Nephron progenitor cell (in vitro differentiated cells): ENCODE measurements at regions not wholly inside any gene's neighbourhood (a gene's known extent, or its start where the extent isn't known, plus 50 kb on each side); places are given as distances from the start of the nearest gene placed in this dataset.
"Not testable (repeated sequence)": the region's sequence is repeated elsewhere in the genome, so short reads cannot be mapped to it uniquely, and the experiment has no call there.

Experiments
- DNase-seq: peaks from one replicate; pipeline ENCODE4 v3.0.0; 2021
- H3K27ac Mint-ChIP-seq: 2 replicates; pipeline ENCODE4 v1.8.0; 2021; ENCODE audit warnings: mild to moderate bottlenecking, moderate library complexity, mixed read lengths
- H3K27me3 Mint-ChIP-seq: 2 replicates; pipeline ENCODE4 v1.8.0; 2021; ENCODE audit warnings: mild to moderate bottlenecking, low read depth, mixed read lengths; ENCODE audit not compliant: poor library complexity
- H3K36me3 Mint-ChIP-seq: 2 replicates; pipeline ENCODE4 v1.8.0; 2021; ENCODE audit warnings: low read depth, mixed read lengths
- H3K4me1 Mint-ChIP-seq: 2 replicates; pipeline ENCODE4 v1.8.0; 2021; ENCODE audit warnings: mixed read lengths
- H3K4me3 Mint-ChIP-seq: 2 replicates; pipeline ENCODE4 v1.8.0; 2021; ENCODE audit warnings: mild to moderate bottlenecking, moderate library complexity, mixed read lengths
- H3K9me3 Mint-ChIP-seq: 2 replicates; pipeline ENCODE4 v1.8.0; 2021; ENCODE audit warnings: mild to moderate bottlenecking, moderate library complexity, mixed read lengths
- CTCF ChIP-seq: fragments of 200-600 bp; sonication (generic); IDR thresholded peaks from 2 replicates; pipeline ENCODE4 v1.5.0; 2021; ENCODE audit warnings: antibody characterized with exemption

DNA sequence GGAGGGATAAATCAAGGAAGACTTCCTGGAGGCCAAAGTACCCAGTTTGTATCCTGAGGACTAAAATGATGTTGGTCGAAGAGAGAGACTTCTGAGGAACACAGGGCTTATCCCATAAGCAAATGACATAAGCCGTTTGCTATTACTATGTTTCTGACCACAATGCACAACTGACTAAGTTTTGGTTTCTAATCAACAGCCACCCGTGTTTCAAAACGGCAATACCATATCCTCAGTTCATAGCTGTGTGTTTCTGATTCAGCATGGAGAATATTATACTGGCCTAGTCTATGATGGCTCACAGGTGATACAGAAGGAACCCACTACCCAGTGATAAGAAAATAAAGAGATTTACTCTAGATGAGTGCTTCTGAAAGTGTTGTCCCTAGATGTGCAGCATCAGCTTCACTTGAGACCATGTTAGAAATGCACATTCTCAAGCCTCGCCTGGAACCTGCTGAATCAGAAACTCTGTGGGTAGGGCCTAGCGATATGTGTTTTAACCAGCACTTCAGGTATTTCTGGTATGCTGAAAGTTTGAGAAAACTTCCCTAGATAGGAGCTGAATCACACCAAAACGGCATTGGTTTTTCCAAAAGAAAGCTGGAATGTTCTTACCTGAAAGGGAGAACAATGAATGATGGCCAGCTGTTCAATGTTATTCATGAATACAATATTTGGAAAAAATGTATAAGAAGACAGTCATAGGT lies 639.7 kb upstream of the NR2F2 start:
- no peaks in the 10 kb centered on the region for H3K27me3 Mint-ChIP-seq
- no peak for DNase-seq
- TF ChIP-seq CTCF = no peak
- no peak overlapping the region for H3K27ac Mint-ChIP-seq
- H3K9me3 Mint-ChIP-seq = peaks cover 43% of the 10 kb centered on the region
- no peak overlapping the region for H3K4me3 Mint-ChIP-seq
- H3K36me3 Mint-ChIP-seq = peaks cover 33% of the 10 kb centered on the region
- H3K4me1 Mint-ChIP-seq = no peaks in the 10 kb centered on the region

GRCh38 chr15:95693917-95694316 lies 636.6 kb upstream of the NR2F2 start:
- DNase-seq = no peak
- Mint-ChIP-seq H3K27me3 (no peaks in the 10 kb centered on the region), H3K4me1 (no peaks in the 10 kb centered on the region), H3K4me3 (no peak overlapping the region), H3K9me3 (peaks cover 56% of the 10 kb centered on the region), H3K27ac (no peak overlapping the region), H3K36me3 (peaks cover 35% of the 10 kb centered on the region)
- no peak for TF ChIP-seq CTCF

DNA sequence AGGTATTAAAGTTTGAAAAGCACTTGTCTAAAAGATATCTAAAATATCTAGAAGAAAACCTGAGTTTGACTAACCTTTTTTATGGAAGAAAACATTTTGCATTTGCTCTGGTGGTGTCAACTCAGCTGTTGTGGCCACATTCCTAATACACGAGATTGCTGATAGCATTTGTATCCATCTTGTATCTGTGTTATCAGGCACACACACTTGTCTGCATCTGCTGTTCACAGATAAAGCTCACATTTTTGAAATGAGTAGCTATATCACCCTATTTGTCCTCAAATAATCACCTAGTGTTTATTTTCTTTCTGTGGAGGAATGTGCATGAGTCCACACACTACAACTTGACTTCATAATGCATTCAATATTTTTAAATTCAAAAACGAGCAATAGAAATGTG lies 632.3 kb upstream of the NR2F2 start:
- no peak for DNase-seq
- Mint-ChIP-seq H3K36me3 (peaks cover 59% of the 10 kb centered on the region), H3K4me1 (no peaks in the 10 kb centered on the region), H3K27ac (no peak overlapping the region), H3K9me3 (peaks cover 82% of the 10 kb centered on the region), H3K4me3 (no peak overlapping the region), H3K27me3 (peaks cover 4% of the 10 kb centered on the region)
- no peak for TF ChIP-seq CTCF

GRCh38 chr15:95698951-95699350 lies 631.5 kb upstream of the NR2F2 start:
- no peak for TF ChIP-seq CTCF
- Mint-ChIP-seq H3K9me3 (peaks cover 82% of the 10 kb centered on the region), H3K4me3 (no peak overlapping the region), H3K36me3 (peaks cover 61% of the 10 kb centered on the region), H3K27me3 (peaks cover 4% of the 10 kb centered on the region), H3K27ac (no peak overlapping the region), H3K4me1 (no peaks in the 10 kb centered on the region)
- no peak for DNase-seq

DNA sequence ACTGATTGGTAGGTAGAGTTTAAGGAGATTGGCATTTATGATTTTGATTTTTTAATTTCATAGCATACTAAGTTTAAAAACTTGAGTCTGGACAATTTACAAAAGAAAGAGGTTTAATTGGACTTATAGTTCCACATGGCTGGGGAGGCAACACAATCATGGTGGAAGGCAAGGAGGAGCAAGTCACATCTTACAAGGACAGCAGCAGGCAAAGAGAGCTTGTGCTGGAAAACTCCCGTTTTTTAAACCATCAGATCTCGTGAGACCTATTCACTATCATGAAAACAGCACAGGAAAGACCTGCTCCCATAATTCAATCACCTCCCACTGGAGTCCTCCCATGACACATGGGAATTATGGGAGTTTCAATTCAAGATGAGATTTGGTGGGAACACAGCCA lies 630.9 kb upstream of the NR2F2 start:
- no peak for TF ChIP-seq CTCF
- Mint-ChIP-seq H3K4me1 (no peaks in the 10 kb centered on the region), H3K9me3 (peaks cover 82% of the 10 kb centered on the region), H3K27ac (no peak overlapping the region), H3K4me3 (no peak overlapping the region), H3K36me3 (peaks cover 61% of the 10 kb centered on the region), H3K27me3 (peaks cover 4% of the 10 kb centered on the region)
- DNase-seq = no peak

- Mint-ChIP-seq H3K36me3 (peaks cover 60% of the 10 kb centered on the region), H3K9me3 (peaks cover 82% of the 10 kb centered on the region)
- not testable (repeated sequence) for DNase-seq, H3K4me3 Mint-ChIP-seq, H3K4me1 Mint-ChIP-seq, H3K27me3 Mint-ChIP-seq, H3K27ac Mint-ChIP-seq
Measured at GRCh38 chr15:95700692-95701091, 629.8 kb upstream of the NR2F2 start.
